Cardiac fibroblast (primary cell): ENCODE measurements at regions not wholly inside any gene's neighbourhood (a gene's known extent, or its start where the extent isn't known, plus 50 kb on each side); places are given as distances from the start of the nearest gene placed in this dataset.

Experiments
- DNase-seq, 2 donors: peaks; one replicate each; pipeline versions ENCODE4 v3.0.0 to v3.0.0-alpha.2; 2010; ENCODE audit warnings: low read depth in 2 of 2
- H3K4me3 ChIP-seq, 2 donors: replicated peaks in 1 of 2; 1 replicate in 1 of 2; 2 replicates in 1 of 2; pipeline ENCODE4 v1.5.1; 2011; ENCODE audit warnings: low read depth in 2 of 2, low read length in 2 of 2, mild to moderate bottlenecking in 2 of 2, moderate library complexity in 1 of 2
- CTCF ChIP-seq: IDR thresholded peaks from one replicate; pipeline ENCODE4 v1.5.1; 2011; ENCODE audit warnings: low read depth, mild to moderate bottlenecking, low read length, inconsistent platforms

GRCh38 chr22:49357661-49358440, 469.8 kb downstream of the BRD1 start:
- no peak for DNase-seq
- no peak overlapping the region for H3K4me3 ChIP-seq
- TF ChIP-seq CTCF: no peak

GRCh38 chr22:49356428-49356827, 471.2 kb downstream of the BRD1 start:
- no peak overlapping the region for H3K4me3 ChIP-seq
- TF ChIP-seq CTCF: no peak
- no peak for DNase-seq

GRCh38 chr22:49355211-49355920, 472.3 kb downstream of the BRD1 start:
- no peak for TF ChIP-seq CTCF
- H3K4me3 ChIP-seq: no peak overlapping the region
- DNase-seq: no peak

GRCh38 chr22:49354516-49355210, 473.0 kb downstream of the BRD1 start:
- no peak for DNase-seq
- no peak overlapping the region for H3K4me3 ChIP-seq
- TF ChIP-seq CTCF: no peak

GRCh38 chr22:49353235-49353634, 474.4 kb downstream of the BRD1 start:
- no peak for DNase-seq
- TF ChIP-seq CTCF: no peak
- H3K4me3 ChIP-seq: no peak overlapping the region

- no peak overlapping the region for H3K4me3 ChIP-seq
- DNase-seq: no peak
- TF ChIP-seq CTCF: no peak
Observed at GRCh38 chr22:49352361-49353169, 475.1 kb downstream of the BRD1 start.
